Right kidney (tissue), 1 donor: ENCODE measurements at regions not wholly inside any gene's neighbourhood (a gene's known extent, or its start where the extent isn't known, plus 50 kb on each side); places are given as distances from the start of the nearest gene placed in this dataset.
"Not testable (repeated sequence)": the region's sequence is repeated elsewhere in the genome, so short reads cannot be mapped to it uniquely, and the experiment has no call there.

Experiments
- DNase-seq: peaks from one replicate; pipeline ENCODE4 v3.0.0-alpha.2; 2016

DNA sequence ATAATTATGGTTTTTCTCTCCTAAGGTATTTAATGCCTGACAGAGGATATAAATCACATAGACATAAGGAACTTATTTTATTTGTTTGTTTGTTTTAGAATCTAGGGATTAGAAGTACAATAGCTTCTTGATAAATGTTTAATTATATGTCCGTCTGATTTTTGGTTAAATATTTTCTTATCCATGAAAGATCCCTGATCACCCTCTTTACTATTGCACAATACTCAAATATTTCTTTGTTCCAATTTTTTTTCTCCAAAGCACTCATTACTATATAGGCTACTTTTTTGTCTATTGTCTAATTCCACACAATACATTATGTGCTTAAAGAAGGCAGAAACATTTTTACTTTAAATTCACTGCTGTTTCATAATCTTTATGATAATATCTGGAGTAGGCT is 875.8 kb downstream of the TDRD15 start:
- DNase-seq: no peak

DNA sequence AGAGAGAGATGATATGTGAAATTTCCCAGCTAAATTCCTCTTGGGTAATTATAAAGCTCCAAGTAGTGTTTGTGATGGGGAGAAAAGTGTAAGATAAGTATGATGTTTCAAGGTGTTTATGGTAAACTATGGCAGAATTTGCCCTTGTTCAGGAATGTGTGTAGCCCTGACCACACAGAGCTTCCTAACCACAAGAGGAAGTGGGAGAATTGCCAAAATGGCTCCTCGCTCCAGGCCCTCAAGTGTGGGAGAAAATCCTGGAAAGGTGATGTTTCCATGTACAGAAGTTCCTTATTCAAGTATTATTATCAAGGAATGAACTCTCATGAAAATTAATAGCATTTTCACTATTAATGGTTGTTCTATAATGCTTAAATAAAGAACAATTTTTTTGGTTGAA is 878.3 kb downstream of the TDRD15 start:
- DNase-seq: no peak

DNA sequence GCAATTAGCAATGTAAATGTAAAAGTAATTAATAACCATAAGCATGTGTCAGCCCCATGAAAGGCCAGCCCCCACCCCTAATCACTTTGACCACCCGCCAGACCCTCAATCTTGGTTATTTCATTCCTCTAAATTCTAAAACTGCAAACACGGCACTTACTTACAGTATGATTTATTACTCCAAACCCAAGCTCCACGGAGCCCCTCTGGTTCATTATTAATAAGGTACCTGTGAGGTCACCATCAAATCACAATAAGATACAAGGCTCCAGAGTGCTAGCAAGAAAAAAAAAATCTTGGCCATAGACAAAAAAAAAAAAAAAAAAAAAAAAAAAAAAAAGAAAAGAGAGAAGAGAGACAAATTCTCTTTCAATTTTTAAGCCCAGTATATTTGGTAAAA is 879.5 kb downstream of the TDRD15 start:
- no peak for DNase-seq

DNA sequence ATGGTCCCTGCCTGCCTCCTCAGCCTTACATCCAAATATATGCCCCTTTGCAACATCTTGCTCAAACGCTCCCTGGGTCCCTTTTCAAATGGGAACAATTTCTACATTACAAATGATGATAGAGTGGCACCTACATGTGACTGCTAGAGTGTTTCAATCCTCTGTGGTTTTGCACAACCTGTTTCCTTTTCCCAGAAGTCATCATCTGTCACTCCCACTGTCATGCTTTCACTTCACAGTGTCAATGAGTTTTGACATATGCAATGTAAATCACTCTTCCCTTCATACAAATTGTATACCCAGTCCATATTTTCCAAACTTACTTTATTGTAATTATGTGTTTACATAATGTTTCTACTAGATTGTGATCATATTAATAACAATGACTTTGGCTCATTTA is 887.3 kb downstream of the TDRD15 start:
- DNase-seq: no peak

DNA sequence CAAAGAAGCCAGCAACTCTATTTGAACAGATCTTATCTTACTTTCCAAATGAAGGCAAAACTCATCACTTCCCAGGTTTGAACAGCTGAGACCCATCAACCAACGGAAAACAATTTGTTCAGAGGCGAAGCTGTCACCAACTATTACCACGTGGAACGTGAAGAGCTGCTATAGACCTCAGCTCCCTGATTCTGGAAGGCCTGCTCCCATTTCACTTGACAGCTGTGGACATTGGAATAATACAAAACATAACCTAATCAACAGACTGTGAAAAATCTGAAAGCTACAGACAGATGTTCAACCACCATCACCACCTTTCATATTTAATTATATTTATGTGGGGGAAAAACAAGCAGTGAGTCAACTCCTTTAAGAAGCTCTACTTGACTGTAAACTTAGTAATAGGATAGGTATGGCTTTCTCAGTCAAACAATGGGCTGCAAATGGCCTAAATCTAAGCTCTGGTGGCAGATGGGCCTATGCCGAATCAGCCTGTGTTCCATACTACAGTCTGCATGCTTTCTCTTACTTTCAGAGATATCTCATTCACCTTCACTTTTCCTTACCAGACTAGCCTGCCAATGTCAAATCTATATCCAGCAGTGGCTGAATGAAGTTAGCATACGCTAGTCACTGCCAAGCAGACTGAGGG is 896.4 kb downstream of the TDRD15 start:
- no peak for DNase-seq

DNA sequence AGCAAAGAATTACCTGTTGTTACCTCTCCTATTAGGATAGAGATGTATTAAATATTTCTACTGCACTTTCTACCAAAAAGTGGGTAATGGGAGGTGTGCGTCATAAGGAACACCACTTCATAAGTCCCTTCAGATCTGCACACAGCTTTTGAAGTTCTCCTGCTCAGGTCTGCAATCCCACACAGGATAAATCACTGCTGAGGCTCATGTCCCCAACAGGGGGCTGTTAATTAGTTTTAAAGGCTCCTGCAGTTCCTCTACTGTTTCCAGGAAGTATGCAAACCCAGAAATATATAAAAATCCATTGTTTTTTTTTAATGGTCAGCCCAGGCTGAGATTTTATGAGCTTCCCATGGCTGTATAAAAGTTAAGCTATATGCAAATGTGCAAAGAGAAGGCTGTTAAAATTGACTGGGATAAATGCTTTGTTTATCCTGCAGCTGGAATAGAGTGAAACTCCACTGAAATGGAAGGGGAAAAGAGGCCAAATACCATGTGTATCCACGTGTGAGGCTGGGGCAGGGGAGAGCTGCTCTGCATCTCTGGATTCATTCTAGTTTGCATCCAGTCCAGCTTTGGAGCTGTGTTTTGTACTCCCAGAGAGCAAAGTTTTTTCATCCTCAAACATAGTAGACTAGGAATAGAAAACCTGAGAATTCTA is 903.7 kb downstream of the TDRD15 start:
- no peak for DNase-seq

DNA sequence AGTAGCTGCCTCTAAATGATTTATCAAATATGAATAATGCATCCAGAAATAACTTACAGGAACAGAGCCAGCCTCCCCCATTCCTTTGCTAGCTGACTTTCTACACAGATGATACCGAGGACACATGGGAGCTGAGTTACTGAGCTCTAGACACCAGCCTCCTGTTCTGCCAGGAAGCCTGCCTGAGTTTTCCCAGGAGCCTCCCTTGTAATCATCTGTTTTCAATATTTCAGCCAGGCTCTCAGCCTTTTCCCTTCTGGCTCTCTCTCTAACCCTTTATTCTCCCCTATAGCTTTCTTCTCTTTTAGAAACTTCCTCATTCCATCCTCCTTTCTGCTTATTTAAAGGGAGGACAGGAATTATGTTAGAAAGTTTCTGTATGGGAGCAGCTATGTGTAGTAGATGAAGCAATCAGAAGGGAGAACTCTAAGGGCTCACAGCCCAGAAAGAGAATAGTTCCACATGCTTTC is 911.6 kb downstream of the TDRD15 start:
- no peak for DNase-seq

DNA sequence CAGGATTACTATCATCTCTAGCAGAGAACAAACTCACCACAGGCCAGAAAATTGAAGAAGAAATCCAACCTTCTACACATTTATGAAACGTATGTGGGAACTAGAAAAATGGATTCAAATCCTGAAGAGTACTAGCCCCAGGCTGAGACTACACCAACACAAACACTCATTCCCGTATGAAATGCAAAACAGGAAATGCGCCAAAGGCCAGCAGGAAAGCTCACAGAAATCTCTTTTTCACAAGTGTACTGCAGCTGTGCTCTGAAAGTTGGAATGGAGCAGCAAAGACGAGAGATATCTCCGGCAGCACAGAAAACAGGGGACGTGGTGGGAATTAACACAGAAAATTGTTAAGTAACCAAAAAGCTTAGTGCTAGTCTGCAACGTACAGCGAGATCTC is 913.5 kb downstream of the TDRD15 start:
- no peak for DNase-seq

DNA sequence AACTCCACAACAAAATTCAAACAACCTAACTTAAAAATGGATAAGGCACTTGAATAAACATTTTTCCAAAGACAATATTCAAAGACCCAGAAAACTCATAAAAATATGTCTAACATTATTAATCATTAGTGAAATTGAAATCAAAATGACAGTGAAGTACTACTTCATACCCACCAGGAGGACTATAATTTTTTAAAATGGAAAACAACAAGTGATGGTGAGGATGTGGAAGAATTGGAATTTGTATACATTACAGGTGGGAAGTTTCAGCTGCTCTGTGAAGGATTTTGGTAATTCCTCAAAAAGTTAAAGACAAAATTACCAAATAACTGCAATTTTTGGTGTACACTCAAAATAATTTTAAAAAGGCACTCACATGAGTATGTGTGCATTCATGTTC is 920.0 kb downstream of the TDRD15 start:
- no peak for DNase-seq

DNA sequence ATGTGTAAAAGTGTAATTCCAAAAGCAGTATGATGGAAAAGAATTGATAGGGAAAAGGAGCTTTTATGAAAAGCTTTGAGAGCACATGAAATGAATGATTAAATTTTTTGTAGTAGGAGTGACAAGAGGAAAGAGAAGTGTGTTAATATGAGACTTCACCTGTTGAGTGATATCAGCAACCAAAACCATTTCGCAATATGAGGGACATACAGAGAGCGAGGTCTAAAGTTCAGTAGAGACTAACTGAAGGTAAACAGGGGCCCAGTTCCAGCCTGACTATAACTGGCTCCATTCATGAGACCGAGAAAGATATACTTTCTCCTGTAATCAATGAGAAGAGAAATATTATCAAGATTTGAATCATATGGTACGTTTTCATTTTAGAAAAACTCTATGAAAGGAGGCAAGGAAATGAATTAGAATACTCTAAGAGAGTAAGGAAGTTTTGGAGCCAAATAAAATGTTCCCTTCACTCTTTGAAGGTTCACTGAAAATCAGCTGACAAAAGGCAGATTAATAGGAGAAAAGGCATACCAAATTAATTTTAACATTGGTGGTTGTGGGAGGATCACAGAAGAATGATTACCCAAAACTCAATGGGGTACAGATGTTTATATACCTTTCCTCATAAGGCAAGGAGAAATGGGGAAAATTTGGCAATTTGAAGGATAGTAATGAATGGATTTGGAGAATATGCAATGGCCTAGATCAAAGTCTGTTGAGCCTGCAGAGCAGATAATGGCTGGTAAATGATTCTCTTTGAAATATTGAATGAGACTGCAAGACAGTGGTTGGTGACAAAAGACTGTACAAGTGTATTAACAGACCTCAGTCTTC is 932.2 kb downstream of the TDRD15 start:
- no peak for DNase-seq

DNA sequence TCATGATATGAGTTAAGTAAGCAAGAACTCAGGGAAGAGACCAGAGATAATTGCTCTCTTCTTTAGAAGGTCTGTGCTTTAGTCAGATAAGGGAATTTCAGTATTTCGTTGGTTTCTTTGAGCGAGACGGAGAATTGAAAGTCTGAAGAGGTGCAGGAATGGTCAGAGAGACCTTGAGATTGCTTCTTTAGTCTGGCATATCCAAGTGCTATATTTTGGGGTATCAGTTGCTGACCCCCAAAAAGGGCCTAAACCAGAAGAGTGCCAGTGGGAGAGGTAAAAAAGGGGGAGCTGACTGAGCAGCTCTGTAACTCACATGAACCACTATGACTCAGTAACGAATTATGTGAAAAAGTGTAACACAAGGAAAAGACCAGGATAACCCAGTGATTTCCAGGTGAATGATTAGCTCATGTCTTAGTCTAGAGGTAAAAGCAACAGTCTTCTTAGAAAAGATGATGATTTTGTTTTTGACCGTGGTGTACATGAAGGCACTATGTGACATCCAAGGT is 932.9 kb downstream of the TDRD15 start:
- no peak for DNase-seq

DNA sequence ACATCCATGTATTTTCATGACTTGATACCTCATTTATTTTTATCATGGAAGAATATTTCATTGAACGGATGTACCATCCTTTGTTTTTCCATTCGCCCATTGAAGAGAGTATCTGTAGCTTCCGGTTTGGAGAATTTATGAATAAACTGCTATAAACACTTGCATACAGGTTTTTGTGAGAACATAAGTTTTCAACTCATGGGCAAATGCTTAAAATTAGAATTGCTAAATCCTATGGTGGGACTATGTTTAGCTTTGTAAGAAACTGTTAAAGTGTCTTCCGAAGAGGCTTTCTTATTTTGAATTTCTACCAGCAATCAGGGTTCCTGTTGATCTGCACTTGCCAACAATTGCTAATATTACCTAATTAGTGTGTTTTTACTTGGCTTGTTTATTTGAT is 938.9 kb downstream of the TDRD15 start:
- DNase-seq: no peak

DNA sequence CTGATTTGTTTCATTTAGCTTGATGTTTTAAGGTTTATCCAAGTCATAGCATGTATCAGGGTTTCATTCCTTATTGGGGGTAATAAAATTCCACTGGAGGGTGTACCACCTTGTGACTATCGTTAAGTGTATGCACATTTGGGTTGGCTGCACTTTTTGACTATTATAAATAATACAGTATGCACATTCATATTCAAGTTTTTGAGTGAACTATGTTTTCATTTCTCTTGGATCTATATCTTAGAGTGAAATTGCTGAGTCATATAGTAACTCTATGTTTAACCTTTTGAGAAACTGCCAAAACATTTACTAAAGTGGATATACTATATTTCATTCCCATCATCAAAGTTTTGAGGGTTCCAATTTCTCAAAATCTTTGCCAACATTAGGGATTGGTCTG is 952.7 kb downstream of the TDRD15 start:
- no peak for DNase-seq

DNA sequence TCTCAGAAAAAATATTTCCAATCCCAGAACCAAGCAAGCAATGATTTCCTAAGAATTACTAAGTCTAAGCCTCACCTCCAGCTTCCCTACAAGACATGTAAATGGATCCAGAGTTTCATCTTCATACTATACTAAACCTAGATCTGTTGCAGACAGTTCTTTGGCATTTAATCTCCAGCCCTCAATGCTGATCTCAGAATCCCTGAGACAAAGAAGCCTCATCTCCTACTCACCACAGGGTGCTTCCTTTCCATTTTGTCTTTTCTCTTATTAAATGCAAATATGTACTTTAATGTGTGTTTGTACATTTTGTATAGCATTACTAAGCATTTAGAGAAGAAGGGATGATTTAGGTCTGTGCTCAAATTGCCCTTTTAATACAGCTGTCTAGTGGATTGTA is 954.9 kb downstream of the TDRD15 start:
- no peak for DNase-seq

DNA sequence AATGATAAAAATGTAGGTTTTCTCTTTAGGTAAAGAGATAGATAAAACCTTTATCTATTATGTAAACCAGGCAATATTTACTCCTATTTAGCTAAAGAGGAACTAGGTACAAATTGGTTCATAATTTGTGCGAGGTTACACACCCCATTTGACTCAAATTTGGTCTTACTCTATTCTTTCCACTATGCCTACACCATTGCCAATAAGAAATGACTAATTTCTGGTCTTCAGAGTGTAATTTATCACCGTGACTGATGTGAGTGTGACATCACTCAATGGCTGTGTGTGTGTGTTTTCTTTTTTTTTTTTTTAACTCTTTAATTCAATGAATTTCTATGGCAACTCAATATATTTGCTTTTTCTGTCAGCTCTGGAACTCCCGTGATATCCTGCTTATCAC is 955.8 kb downstream of the TDRD15 start:
- no peak for DNase-seq

DNA sequence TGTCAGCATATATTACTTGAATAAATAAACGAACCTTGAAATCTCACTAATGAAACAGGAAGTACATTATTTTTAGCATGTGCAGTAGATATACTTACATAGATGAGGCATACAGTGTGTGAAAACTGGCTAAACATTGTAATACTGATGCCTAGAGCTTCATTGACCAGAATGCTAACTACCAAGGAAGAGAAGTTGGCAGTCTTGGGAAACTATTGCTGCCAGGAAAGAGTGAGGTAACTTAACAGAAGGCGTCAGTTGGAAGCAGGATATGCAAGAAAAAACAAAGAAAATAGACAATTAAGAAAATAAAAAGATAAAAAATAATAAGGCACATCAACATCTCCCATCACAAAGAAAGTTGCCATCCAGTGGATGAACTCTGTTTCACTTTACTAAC is 963.0 kb downstream of the TDRD15 start:
- DNase-seq: no peak

DNA sequence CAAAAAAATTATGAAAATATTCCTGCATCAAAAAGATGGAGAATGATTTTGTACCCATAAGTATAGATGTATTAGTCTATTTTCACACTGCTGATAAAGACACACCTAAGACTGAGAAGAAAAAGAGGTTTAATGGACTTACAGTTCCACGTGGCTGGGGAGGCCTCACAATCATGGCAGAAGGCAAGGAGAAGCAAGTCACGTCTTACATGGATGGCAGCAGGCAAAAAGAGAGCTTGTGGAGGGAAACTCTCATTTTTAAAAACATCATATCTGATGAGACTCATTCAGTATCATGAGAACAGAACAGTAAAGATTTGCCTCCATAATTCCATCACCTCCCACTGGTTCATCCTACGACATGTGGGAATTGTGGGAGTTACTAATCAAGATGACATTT is 979.8 kb downstream of the TDRD15 start:
- DNase-seq: not testable (repeated sequence)

DNA sequence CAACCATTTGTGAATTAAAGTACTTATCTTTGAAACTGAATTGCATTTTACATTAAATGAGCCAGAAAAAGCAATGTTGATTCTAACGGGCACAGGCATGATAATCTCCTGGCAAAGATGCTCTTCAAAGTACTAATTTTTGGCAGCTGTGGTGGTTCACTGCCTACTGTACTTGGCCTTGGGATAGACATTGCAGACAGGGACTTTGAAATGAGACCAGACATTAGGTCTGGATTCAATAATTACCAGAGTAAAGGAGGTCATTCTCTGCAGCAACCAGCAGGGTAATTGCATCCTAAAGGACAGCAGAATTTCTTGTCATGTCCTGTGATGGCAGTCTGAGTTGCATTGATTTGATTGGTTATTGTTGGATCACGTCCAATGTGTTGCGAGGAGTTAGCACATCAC is 986.5 kb downstream of the TDRD15 start:
- DNase-seq: no peak

DNA sequence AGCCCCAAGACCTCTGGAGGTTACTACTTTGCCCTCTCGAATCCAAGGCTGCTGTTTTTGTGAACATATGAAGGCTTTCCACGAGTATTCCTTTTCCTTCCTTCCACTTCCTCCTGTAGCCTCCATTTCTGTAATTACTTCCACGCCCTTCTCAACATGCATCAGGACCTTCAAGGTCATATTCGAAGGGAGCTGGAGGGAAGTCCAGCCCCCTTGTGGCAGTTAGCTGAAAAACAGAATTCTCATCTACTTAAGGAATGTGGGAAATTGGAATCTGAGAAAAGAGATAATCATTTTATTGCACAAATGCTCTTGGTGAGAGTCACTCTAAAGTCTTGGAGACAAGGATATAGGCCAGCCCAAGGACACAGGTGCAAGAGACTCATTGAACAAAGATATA is 1000.2 kb downstream of the TDRD15 start:
- DNase-seq: no peak

DNA sequence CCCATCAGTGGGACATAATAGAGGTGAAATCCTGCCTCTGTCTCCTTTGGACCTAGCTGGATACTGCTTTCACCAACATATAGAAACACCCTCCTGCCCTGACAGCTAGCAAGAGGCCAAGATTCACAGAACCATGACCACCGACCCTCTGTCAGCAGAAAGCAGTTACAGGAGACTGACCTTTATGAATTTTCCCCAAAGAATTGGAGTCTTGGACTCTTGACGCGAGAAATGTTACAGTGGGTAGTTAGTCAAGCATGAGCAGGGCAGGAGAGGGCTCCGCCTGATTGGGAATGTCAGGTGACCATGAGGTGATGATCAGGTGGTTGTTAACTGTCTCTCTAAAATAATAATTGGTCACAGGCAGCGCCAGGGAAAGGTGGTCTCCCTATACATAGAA is 1002.3 kb downstream of the TDRD15 start:
- no peak for DNase-seq

DNA sequence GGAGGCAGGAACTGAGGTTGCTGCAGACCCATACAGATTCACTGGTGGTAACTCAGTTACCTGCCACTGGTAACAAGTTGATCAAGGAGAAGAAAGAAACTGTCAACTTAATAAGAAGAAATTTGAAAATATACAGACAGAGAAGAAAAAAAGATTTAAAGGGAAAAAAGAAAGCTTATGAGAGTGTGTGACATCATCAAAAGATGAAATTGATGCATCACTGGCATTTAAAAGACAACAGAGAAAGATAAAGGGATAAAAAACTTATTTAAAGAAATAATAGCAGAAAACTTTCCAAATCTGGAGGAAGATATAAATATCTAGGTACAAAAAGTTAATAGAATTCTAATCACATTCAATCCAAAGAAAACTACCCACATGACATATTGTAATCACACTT is 1003.2 kb downstream of the TDRD15 start:
- no peak for DNase-seq

DNA sequence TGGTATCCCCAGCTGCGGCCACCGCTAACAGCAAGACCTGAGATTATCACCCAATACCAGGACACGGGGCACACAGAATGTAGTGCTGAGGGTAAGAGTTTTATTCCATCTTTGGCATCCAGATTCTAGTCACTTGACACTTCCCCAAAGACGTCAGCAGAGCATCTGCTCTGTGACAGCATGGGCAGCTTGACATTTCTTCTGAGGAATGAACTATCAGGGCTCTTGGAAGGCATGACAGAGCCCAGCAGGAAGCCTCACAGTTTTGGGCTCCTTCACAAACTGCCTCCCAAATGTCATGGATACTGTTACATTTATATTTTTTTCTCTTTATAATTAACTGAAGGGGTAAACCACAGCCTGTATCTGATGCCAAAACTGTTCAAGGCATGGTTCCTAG is 1010.7 kb downstream of the TDRD15 start:
- DNase-seq: no peak

DNA sequence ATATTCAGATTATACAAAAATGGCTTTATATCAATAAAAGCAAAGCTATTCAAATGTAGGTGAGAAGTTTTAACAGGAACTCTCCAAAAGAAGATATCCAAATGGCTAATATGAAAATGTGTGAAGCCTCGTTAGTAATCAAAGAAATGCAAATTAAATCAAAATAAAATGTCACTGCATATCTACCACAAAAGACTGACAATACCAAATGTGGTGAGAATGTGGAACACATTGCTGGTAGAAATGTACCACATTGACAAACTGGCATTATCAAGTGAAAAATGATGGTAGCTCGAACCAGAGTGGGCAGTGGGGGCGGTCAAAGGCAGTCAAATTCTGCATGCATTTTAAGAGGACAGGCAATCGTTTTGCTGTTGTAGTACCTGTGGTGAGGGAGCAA is 1012.7 kb downstream of the TDRD15 start:
- no peak for DNase-seq
